Transverse colon (tissue), 4 donors: ENCODE measurements at regions not wholly inside any gene's neighbourhood (a gene's known extent, or its start where the extent isn't known, plus 50 kb on each side); places are given as distances from the start of the nearest gene placed in this dataset.

Source experiments
- POLR2A ChIP-seq: fragments of 450-650 bp; IDR thresholded peaks from one replicate; pipeline ENCODE4 v1.6.1; 2016; ENCODE audit warnings: antibody characterized with exemption, mild to moderate bottlenecking, moderate library complexity
- POLR2AphosphoS5 ChIP-seq, 3 donors: sonication (generic); formaldehyde crosslinking; IDR thresholded peaks; one replicate each; pipeline ENCODE4 v1.6.1; 2016; ENCODE audit warnings: antibody characterized with exemption in 3 of 3
- TF ChIP-seq, protein P1 (sequence below), 5 experiments: fragments of 200-600 bp in 3 of 5; fragments of 450-650 bp in 2 of 5; sonication (generic) in 3 of 5; IDR thresholded peaks; 1 replicate in 2 of 5; 2 replicates in 3 of 5; pipeline ENCODE4 v1.5.1; 2016 to 2017; ENCODE audit warnings: antibody characterized with exemption in 5 of 5, inconsistent platforms in 3 of 5, mild to moderate bottlenecking in 2 of 5, moderate library complexity in 1 of 5

DNA sequence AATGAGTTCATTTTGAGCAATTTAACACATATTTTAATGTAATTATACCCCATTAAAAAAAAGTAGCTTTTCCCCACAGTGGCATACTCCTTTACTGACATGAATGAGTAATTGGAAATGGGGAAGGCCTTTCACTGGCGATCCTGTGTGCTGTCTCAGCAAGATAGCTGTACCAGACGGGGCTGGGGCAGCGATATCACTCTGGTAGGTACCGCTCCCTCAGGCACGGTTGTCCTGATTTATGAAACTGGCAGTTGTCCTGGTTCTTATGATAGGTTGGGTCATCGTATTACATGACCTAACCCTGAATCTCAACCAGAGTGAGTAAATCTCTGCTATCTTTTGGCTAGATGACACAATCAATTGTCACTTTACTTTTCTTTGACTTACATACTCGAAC lies 355.0 kb upstream of the MAP3K7 start:
- TF ChIP-seq, protein P1, sequence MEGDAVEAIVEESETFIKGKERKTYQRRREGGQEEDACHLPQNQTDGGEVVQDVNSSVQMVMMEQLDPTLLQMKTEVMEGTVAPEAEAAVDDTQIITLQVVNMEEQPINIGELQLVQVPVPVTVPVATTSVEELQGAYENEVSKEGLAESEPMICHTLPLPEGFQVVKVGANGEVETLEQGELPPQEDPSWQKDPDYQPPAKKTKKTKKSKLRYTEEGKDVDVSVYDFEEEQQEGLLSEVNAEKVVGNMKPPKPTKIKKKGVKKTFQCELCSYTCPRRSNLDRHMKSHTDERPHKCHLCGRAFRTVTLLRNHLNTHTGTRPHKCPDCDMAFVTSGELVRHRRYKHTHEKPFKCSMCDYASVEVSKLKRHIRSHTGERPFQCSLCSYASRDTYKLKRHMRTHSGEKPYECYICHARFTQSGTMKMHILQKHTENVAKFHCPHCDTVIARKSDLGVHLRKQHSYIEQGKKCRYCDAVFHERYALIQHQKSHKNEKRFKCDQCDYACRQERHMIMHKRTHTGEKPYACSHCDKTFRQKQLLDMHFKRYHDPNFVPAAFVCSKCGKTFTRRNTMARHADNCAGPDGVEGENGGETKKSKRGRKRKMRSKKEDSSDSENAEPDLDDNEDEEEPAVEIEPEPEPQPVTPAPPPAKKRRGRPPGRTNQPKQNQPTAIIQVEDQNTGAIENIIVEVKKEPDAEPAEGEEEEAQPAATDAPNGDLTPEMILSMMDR (IDR thresholded peaks at IDR 0.05) = no peak
- TF ChIP-seq POLR2A = no peak
- TF ChIP-seq POLR2AphosphoS5 (IDR thresholded peaks at IDR 0.05) = no peak
